WTC11 (cell line): ENCODE measurements at regions not wholly inside any gene's neighbourhood (a gene's known extent, or its start where the extent isn't known, plus 50 kb on each side); places are given as distances from the start of the nearest gene placed in this dataset.

Experiments used
- ATAC-seq: fragments of 200-7000 bp; cut with Tn5 transposase; 2 replicates; pipeline ENCODE4 v1.10.0; 2021; ENCODE audit warnings: mild to moderate bottlenecking, moderate library complexity
- CTCF ChIA-PET: fragments of 300-600 bp; sonication (Branson Sonifier 250); formaldehyde crosslinking; loops from one replicate; lab custom pipeline; 2021; ENCODE audit warnings: antibody characterized with exemption; lab: Charles Lee
- POLR2A ChIA-PET: fragments of 350-600 bp; sonication (Branson Sonifier 250); formaldehyde crosslinking; loops from one replicate; lab custom pipeline; 2021; ENCODE audit warnings: antibody characterized with exemption; lab: Charles Lee
- DNase-seq: peaks from one replicate; pipeline ENCODE4 v3.0.0; 2021; ENCODE audit warnings: low spot score
- H3K27ac Mint-ChIP-seq: 2 replicates; pipeline ENCODE4 v1.8.0; 2021; ENCODE audit warnings: mixed read lengths
- H3K27me3 Mint-ChIP-seq: 2 replicates; pipeline ENCODE4 v1.8.0; 2021; ENCODE audit warnings: low read depth, mild to moderate bottlenecking, moderate library complexity, mixed read lengths
- H3K36me3 Mint-ChIP-seq: 2 replicates; pipeline ENCODE4 v1.8.0; 2021; ENCODE audit warnings: mixed read lengths
- H3K4me1 Mint-ChIP-seq: 2 replicates; pipeline ENCODE4 v1.8.0; 2022; ENCODE audit warnings: mixed read lengths
- H3K4me3 Mint-ChIP-seq: 2 replicates; pipeline ENCODE4 v1.8.0; 2021; ENCODE audit warnings: mild to moderate bottlenecking, moderate library complexity, mixed read lengths
- H3K9me3 Mint-ChIP-seq: 2 replicates; pipeline ENCODE4 v1.8.0; 2021; ENCODE audit warnings: mixed read lengths
- CBFB ChIP-seq: sonication (generic); formaldehyde crosslinking; IDR thresholded peaks from 2 replicates; pipeline ENCODE4 v1.8.1; 2022; ENCODE audit warnings: mild to moderate bottlenecking, low read depth, missing genetic modification reagents
- E2F4 ChIP-seq: sonication (generic); formaldehyde crosslinking; IDR thresholded peaks from 2 replicates; pipeline ENCODE4 v1.8.1; 2022; ENCODE audit warnings: low read depth, mild to moderate bottlenecking, moderate library complexity, missing genetic modification reagents, borderline replicate concordance
- EMX1 ChIP-seq: fragments of 250-450 bp; sonication (Bioruptor Pico); IDR thresholded peaks from 2 replicates; pipeline ENCODE4 v1.8.0; 2021; ENCODE audit warnings: mild to moderate bottlenecking
- ESRRA ChIP-seq: sonication (generic); formaldehyde crosslinking; IDR thresholded peaks from 2 replicates; pipeline ENCODE4 v1.8.1; 2022; ENCODE audit warnings: mild to moderate bottlenecking, missing genetic modification reagents, borderline replicate concordance
- GTF2I ChIP-seq: fragments of 250-450 bp; sonication (Bioruptor Pico); conservative IDR thresholded peaks from 2 replicates; pipeline ENCODE4 v1.4.0; 2021; ENCODE audit warnings: mild to moderate bottlenecking
- HMGXB4 ChIP-seq: sonication (generic); formaldehyde crosslinking; IDR thresholded peaks from 2 replicates; pipeline ENCODE4 v1.8.1; 2023; ENCODE audit warnings: mild to moderate bottlenecking, moderate library complexity, missing genetic modification reagents
- JAZF1 ChIP-seq: fragments of 250-450 bp; sonication (Bioruptor Pico); IDR thresholded peaks from 2 replicates; pipeline ENCODE4 v1.9.0; 2021; ENCODE audit warnings: moderate library complexity, mild to moderate bottlenecking, inconsistent platforms
- NFATC4 ChIP-seq: fragments of 250-450 bp; sonication (Bioruptor Pico); IDR thresholded peaks from 2 replicates; pipeline ENCODE4 v1.9.0; 2021; ENCODE audit warnings: mild to moderate bottlenecking
- PRDM15 ChIP-seq: sonication (generic); formaldehyde crosslinking; IDR thresholded peaks from 2 replicates; pipeline ENCODE4 v1.8.0; 2022; ENCODE audit warnings: missing genetic modification reagents
- SP1 ChIP-seq: sonication (generic); formaldehyde crosslinking; conservative IDR thresholded peaks from 2 replicates; pipeline ENCODE4 v1.8.1; 2022; ENCODE audit warnings: missing genetic modification reagents
- ZNF121 ChIP-seq: sonication (generic); formaldehyde crosslinking; IDR thresholded peaks from 2 replicates; pipeline ENCODE4 v1.8.0; 2023; ENCODE audit warnings: missing genetic modification reagents
- ZNF219 ChIP-seq: sonication (generic); formaldehyde crosslinking; IDR thresholded peaks from 2 replicates; pipeline ENCODE4 v1.8.0; 2023; ENCODE audit warnings: missing genetic modification reagents, mild to moderate bottlenecking, borderline replicate concordance
- ZNF671 ChIP-seq: fragments of 250-450 bp; sonication (Bioruptor Pico); IDR thresholded peaks from 2 replicates; pipeline ENCODE4 v1.8.0; 2021; ENCODE audit warnings: mild to moderate bottlenecking
- ZSCAN18 ChIP-seq: fragments of 250-450 bp; sonication (Bioruptor Pico); IDR thresholded peaks from 2 replicates; pipeline ENCODE4 v2.1.2; 2022; ENCODE audit warnings: mild to moderate bottlenecking, moderate library complexity
- TF ChIP-seq, protein P1 (sequence below): sonication (generic); formaldehyde crosslinking; IDR thresholded peaks from 2 replicates; pipeline ENCODE4 v1.8.0; 2022; ENCODE audit warnings: mild to moderate bottlenecking, missing genetic modification reagents
- TF ChIP-seq, protein P2 (sequence below): sonication (generic); formaldehyde crosslinking; IDR thresholded peaks from 2 replicates; pipeline ENCODE4 v1.8.1; 2022; ENCODE audit warnings: missing genetic modification reagents, borderline replicate concordance
- TF ChIP-seq, protein P3 (sequence below): sonication (generic); formaldehyde crosslinking; IDR thresholded peaks from 2 replicates; pipeline ENCODE4 v1.8.0; 2023; ENCODE audit warnings: missing genetic modification reagents
- TF ChIP-seq, protein P4 (sequence below): sonication (generic); formaldehyde crosslinking; IDR thresholded peaks from 2 replicates; pipeline ENCODE4 v1.8.0; 2023; ENCODE audit warnings: mild to moderate bottlenecking, missing genetic modification reagents

GRCh38 chr18:69186162-69186561 lies 214.5 kb upstream of the DOK6 start (continued):
- TF ChIP-seq E2F4 (CRISPR knock-in tag) = no peak
- TF ChIP-seq, protein P1, sequence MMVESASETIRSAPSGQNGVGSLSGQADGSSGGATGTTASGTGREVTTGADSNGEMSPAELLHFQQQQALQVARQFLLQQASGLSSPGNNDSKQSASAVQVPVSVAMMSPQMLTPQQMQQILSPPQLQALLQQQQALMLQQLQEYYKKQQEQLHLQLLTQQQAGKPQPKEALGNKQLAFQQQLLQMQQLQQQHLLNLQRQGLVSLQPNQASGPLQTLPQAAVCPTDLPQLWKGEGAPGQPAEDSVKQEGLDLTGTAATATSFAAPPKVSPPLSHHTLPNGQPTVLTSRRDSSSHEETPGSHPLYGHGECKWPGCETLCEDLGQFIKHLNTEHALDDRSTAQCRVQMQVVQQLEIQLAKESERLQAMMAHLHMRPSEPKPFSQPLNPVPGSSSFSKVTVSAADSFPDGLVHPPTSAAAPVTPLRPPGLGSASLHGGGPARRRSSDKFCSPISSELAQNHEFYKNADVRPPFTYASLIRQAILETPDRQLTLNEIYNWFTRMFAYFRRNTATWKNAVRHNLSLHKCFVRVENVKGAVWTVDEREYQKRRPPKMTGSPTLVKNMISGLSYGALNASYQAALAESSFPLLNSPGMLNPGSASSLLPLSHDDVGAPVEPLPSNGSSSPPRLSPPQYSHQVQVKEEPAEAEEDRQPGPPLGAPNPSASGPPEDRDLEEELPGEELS = no peak
- TF ChIP-seq CBFB = no peak
- TF ChIP-seq GTF2I (CRISPR knock-in tag) = no peak
- no peak for TF ChIP-seq ESRRA (CRISPR knock-in tag)
- TF ChIP-seq ZSCAN18 (CRISPR knock-in tag) = no peak
- TF ChIP-seq PRDM15 (CRISPR knock-in tag) = no peak
- no peak for TF ChIP-seq ZNF219 (CRISPR knock-in tag)

DNA sequence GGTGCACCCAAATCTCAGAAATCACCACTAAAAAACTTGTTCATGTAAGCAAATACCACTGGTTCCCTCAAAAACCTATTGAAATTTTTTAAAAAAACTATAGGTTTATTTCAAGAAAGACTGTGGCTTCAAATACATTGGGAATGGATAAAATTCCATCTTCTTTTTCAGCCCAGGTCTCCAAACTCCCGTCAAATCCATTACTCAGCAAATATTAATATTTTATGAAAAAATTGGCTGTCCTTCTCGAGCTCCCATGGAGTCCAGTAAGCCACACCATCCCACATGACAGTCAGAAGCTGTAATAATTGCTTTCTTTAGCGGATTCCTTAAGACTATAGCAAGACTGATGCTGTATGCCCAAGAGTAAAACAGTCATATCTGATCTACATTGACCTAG lies 204.4 kb upstream of the DOK6 start:
- no peak for ATAC-seq
- CTCF ChIA-PET = no interaction called here
- no peaks in the 10 kb centered on the region for H3K27me3 Mint-ChIP-seq

More for the DNA sequence above, 204.4 kb upstream of the DOK6 start:
- Mint-ChIP-seq H3K4me3 (no peak overlapping the region), H3K27ac (no peak overlapping the region), H3K36me3 (no peaks in the 10 kb centered on the region), H3K4me1 (peaks cover 10% of the 10 kb centered on the region; the same call in 1 of the 2 replicates), H3K9me3 (no peaks in the 10 kb centered on the region)
- TF ChIP-seq JAZF1 (CRISPR knock-in tag) (no peak), ZNF121 (no peak), HMGXB4 (CRISPR knock-in tag) (no peak), SP1 (CRISPR knock-in tag) (no peak), ZNF671 (CRISPR knock-in tag) (no peak), EMX1 (CRISPR knock-in tag) (no peak), NFATC4 (CRISPR knock-in tag) (no peak)
- TF ChIP-seq, protein P2, sequence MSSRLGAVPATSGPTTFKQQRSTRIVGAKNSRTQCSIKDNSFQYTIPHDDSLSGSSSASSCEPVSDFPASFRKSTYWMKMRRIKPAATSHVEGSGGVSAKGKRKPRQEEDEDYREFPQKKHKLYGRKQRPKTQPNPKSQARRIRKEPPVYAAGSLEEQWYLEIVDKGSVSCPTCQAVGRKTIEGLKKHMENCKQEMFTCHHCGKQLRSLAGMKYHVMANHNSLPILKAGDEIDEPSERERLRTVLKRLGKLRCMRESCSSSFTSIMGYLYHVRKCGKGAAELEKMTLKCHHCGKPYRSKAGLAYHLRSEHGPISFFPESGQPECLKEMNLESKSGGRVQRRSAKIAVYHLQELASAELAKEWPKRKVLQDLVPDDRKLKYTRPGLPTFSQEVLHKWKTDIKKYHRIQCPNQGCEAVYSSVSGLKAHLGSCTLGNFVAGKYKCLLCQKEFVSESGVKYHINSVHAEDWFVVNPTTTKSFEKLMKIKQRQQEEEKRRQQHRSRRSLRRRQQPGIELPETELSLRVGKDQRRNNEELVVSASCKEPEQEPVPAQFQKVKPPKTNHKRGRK (CRISPR knock-in tag) = no peak
- TF ChIP-seq, protein P3, sequence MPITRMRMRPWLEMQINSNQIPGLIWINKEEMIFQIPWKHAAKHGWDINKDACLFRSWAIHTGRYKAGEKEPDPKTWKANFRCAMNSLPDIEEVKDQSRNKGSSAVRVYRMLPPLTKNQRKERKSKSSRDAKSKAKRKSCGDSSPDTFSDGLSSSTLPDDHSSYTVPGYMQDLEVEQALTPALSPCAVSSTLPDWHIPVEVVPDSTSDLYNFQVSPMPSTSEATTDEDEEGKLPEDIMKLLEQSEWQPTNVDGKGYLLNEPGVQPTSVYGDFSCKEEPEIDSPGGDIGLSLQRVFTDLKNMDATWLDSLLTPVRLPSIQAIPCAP (CRISPR knock-in tag) = no peak
- TF ChIP-seq, protein P4, sequence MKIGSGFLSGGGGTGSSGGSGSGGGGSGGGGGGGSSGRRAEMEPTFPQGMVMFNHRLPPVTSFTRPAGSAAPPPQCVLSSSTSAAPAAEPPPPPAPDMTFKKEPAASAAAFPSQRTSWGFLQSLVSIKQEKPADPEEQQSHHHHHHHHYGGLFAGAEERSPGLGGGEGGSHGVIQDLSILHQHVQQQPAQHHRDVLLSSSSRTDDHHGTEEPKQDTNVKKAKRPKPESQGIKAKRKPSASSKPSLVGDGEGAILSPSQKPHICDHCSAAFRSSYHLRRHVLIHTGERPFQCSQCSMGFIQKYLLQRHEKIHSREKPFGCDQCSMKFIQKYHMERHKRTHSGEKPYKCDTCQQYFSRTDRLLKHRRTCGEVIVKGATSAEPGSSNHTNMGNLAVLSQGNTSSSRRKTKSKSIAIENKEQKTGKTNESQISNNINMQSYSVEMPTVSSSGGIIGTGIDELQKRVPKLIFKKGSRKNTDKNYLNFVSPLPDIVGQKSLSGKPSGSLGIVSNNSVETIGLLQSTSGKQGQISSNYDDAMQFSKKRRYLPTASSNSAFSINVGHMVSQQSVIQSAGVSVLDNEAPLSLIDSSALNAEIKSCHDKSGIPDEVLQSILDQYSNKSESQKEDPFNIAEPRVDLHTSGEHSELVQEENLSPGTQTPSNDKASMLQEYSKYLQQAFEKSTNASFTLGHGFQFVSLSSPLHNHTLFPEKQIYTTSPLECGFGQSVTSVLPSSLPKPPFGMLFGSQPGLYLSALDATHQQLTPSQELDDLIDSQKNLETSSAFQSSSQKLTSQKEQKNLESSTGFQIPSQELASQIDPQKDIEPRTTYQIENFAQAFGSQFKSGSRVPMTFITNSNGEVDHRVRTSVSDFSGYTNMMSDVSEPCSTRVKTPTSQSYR (CRISPR knock-in tag) = no peak
- POLR2A ChIA-PET = no interaction called here
- DNase-seq = no peak
